Esophagus muscularis mucosa (tissue), 4 donors: ENCODE measurements at regions not wholly inside any gene's neighbourhood (a gene's known extent, or its start where the extent isn't known, plus 50 kb on each side); places are given as distances from the start of the nearest gene placed in this dataset.

ENCODE experiments used
- DNase-seq: peaks from one replicate; pipeline ENCODE4 v3.0.0-alpha.2; 2017; ENCODE audit errors: extremely low spot score
- H3K27ac ChIP-seq, 4 donors: fragments of 200-600 bp; sonication (generic); replicated peaks in 1 of 4; 1 replicate in 3 of 4; 2 replicates in 1 of 4; pipeline ENCODE4 v1.5.1; 2016 to 2019; ENCODE audit warnings: mild to moderate bottlenecking in 1 of 4
- H3K27me3 ChIP-seq, 4 donors: fragments of 200-600 bp; sonication (generic); one replicate each; pipeline versions ENCODE4 v1.5.1 to v1.6.0; 2016 to 2019
- H3K36me3 ChIP-seq, 4 donors: fragments of 200-600 bp; sonication (generic); one replicate each; pipeline ENCODE4 v1.5.1; 2016 to 2019
- H3K4me1 ChIP-seq, 4 donors: fragments of 200-600 bp; sonication (generic); one replicate each; pipeline ENCODE4 v1.5.1; 2016 to 2019
- H3K4me3 ChIP-seq, 4 donors: fragments of 200-600 bp; sonication (generic); 1 replicate in 2 of 4; 2 replicates in 2 of 4; pipeline ENCODE4 v1.5.1; 2016 to 2019; ENCODE audit warnings: mild to moderate bottlenecking in 4 of 4, moderate library complexity in 1 of 4
- H3K9me3 ChIP-seq, 4 donors: fragments of 200-600 bp; sonication (generic); 1 replicate in 3 of 4; 2 replicates in 1 of 4; pipeline ENCODE4 v1.5.1; 2016 to 2019
- CTCF ChIP-seq, 3 experiments: fragments of 200-600 bp in 2 of 3; fragments of 450-650 bp in 1 of 3; sonication (generic) in 2 of 3; IDR thresholded peaks; one replicate each; pipeline ENCODE4 v1.5.1; 2017 to 2019; ENCODE audit warnings: antibody characterized with exemption in 3 of 3, mild to moderate bottlenecking in 2 of 3, moderate library complexity in 1 of 3
- EP300 ChIP-seq: sonication (generic); formaldehyde crosslinking; IDR thresholded peaks from one replicate; pipeline ENCODE4 v1.6.1; 2017; ENCODE audit warnings: antibody characterized with exemption
- POLR2A ChIP-seq: fragments of 450-650 bp; IDR thresholded peaks from one replicate; pipeline ENCODE4 v1.6.1; 2017; ENCODE audit warnings: antibody characterized with exemption, moderate library complexity, mild to moderate bottlenecking, low read depth
- POLR2AphosphoS5 ChIP-seq, 2 donors: sonication (generic); formaldehyde crosslinking; IDR thresholded peaks; one replicate each; pipeline ENCODE4 v1.6.1; 2017; ENCODE audit warnings: antibody characterized with exemption in 2 of 2
- WGBS: methylation state at CpG from one replicate; pipeline ENCODE4 v1.1.5; 2018; 5-methylcytosine and 5-hydroxymethylcytosine counted together
- intact Hi-C: fragments of 100-400 bp; cut with DNase I; formaldehyde crosslinking; loops from one replicate; pipeline ENCODE4 v1.15.1; 2023

GRCh38 chr3:66604481-66604880 is 103.7 kb upstream of the LRIG1 start:
- DNase-seq, result no peak
- intact Hi-C loops, result no loop called here
- no peaks in the 10 kb centered on the region for H3K27me3 ChIP-seq
- H3K27ac ChIP-seq, result no peak overlapping the region
- peaks cover 0 to 17% (median 11%) of the 10 kb centered on the region in 4 donors for H3K4me1 ChIP-seq
- H3K36me3 ChIP-seq, result no peaks in the 10 kb centered on the region
- no peak overlapping the region for H3K4me3 ChIP-seq
- no peak for TF ChIP-seq POLR2AphosphoS5 (IDR thresholded peaks at IDR 0.05)
- no peak for TF ChIP-seq EP300
- TF ChIP-seq POLR2A, result no peak
- TF ChIP-seq CTCF (IDR thresholded peaks at IDR 0.05), result no peak
- H3K9me3 ChIP-seq, result no peaks in the 10 kb centered on the region
- WGBS, result 67% methylated on average over 1 of the region's 1 CpG

DNA sequence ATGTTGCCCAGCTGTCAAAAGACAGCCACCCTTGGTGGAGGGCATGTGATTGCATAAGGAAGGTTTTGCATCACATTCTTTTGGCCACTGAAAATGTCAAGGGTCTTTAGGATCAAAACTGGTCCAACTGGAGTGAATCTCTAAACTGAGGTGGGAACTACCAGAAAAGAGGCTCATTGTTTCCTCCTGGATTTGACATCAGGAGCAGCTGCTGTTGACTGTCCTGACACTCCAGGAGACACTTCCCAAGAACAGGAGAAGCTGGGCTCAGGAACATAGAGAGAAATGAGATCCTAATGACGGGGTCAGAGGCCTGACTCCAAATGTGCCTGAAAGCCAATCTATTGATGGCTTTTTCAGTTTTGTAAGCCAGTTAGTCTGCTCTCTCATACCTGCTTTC is 105.3 kb upstream of the LRIG1 start:
- Histone ChIP-seq H3K4me1 (peaks cover 0 to 17% (median 11%) of the 10 kb centered on the region in 4 donors), H3K36me3 (no peaks in the 10 kb centered on the region), H3K9me3 (no peaks in the 10 kb centered on the region), H3K27ac (no peak overlapping the region), H3K27me3 (no peaks in the 10 kb centered on the region), H3K4me3 (no peak overlapping the region)
- intact Hi-C loops, result no loop called here
- 100% methylated on average over 1 of the region's 1 CpG for WGBS
- DNase-seq, result no peak
- TF ChIP-seq POLR2AphosphoS5 (IDR thresholded peaks at IDR 0.05), result no peak
- no peak for TF ChIP-seq CTCF (IDR thresholded peaks at IDR 0.05)
- no peak for TF ChIP-seq POLR2A
- no peak for TF ChIP-seq EP300

GRCh38 chr3:66606868-66607267 is 106.0 kb upstream of the LRIG1 start:
- DNase-seq, result no peak
- no peak overlapping the region for H3K27ac ChIP-seq
- no peaks in the 10 kb centered on the region for H3K36me3 ChIP-seq
- H3K27me3 ChIP-seq, result no peaks in the 10 kb centered on the region
- intact Hi-C loops, result no loop called here
- H3K4me1 ChIP-seq, result peaks cover 0 to 17% (median 11%) of the 10 kb centered on the region in 4 donors
- 91% methylated on average over 1 of the region's 1 CpG for WGBS
- no peak overlapping the region for H3K4me3 ChIP-seq
- TF ChIP-seq POLR2AphosphoS5 (IDR thresholded peaks at IDR 0.05) (no peak), POLR2A (no peak), CTCF (IDR thresholded peaks at IDR 0.05) (no peak), EP300 (no peak)
- H3K9me3 ChIP-seq, result no peaks in the 10 kb centered on the region

- no peaks in the 10 kb centered on the region for H3K9me3 ChIP-seq
- H3K36me3 ChIP-seq, result no peaks in the 10 kb centered on the region
- intact Hi-C loops, result no loop called here
- H3K27me3 ChIP-seq, result no peaks in the 10 kb centered on the region
- H3K4me1 ChIP-seq, result no peaks in the 10 kb centered on the region
- H3K4me3 ChIP-seq, result no peak overlapping the region
- 88% methylated on average over 8 of the region's 8 CpGs for WGBS
- DNase-seq, result no peak
- H3K27ac ChIP-seq, result no peak overlapping the region
- TF ChIP-seq POLR2AphosphoS5 (IDR thresholded peaks at IDR 0.05), result no peak
- TF ChIP-seq CTCF (IDR thresholded peaks at IDR 0.05), result no peak
- TF ChIP-seq POLR2A, result no peak
- no peak for TF ChIP-seq EP300
These were observed 109.1 kb upstream of the LRIG1 start for GRCh38 chr3:66609660-66610561.

- no peak for DNase-seq
- no peaks in the 10 kb centered on the region for H3K36me3 ChIP-seq
- WGBS, result 99% methylated on average over 5 of the region's 5 CpGs
- peaks cover 0 to 4% (median 2%) of the 10 kb centered on the region in 4 donors for H3K4me1 ChIP-seq
- intact Hi-C loops, result no loop called here
- H3K4me3 ChIP-seq, result no peak overlapping the region
- no peaks in the 10 kb centered on the region for H3K27me3 ChIP-seq
- H3K27ac ChIP-seq, result no peak overlapping the region
- no peaks in the 10 kb centered on the region for H3K9me3 ChIP-seq
- TF ChIP-seq CTCF (IDR thresholded peaks at IDR 0.05), result no peak
- TF ChIP-seq EP300, result no peak
These were observed 109.7 kb upstream of the LRIG1 start for GRCh38 chr3:66610562-66610909.
